Esophagus muscularis mucosa (tissue), 4 donors: ENCODE measurements at regions not wholly inside any gene's neighbourhood (a gene's known extent, or its start where the extent isn't known, plus 50 kb on each side); places are given as distances from the start of the nearest gene placed in this dataset.

Experiments used
- DNase-seq: peaks from one replicate; pipeline ENCODE4 v3.0.0-alpha.2; 2017; ENCODE audit errors: extremely low spot score
- H3K27ac ChIP-seq, 4 donors: fragments of 200-600 bp; sonication (generic); replicated peaks in 1 of 4; 1 replicate in 3 of 4; 2 replicates in 1 of 4; pipeline ENCODE4 v1.5.1; 2016 to 2019; ENCODE audit warnings: mild to moderate bottlenecking in 1 of 4
- H3K27me3 ChIP-seq, 4 donors: fragments of 200-600 bp; sonication (generic); one replicate each; pipeline versions ENCODE4 v1.5.1 to v1.6.0; 2016 to 2019
- H3K36me3 ChIP-seq, 4 donors: fragments of 200-600 bp; sonication (generic); one replicate each; pipeline ENCODE4 v1.5.1; 2016 to 2019
- H3K4me1 ChIP-seq, 4 donors: fragments of 200-600 bp; sonication (generic); one replicate each; pipeline ENCODE4 v1.5.1; 2016 to 2019
- H3K4me3 ChIP-seq, 4 donors: fragments of 200-600 bp; sonication (generic); 1 replicate in 2 of 4; 2 replicates in 2 of 4; pipeline ENCODE4 v1.5.1; 2016 to 2019; ENCODE audit warnings: mild to moderate bottlenecking in 4 of 4, moderate library complexity in 1 of 4
- H3K9me3 ChIP-seq, 4 donors: fragments of 200-600 bp; sonication (generic); 1 replicate in 3 of 4; 2 replicates in 1 of 4; pipeline ENCODE4 v1.5.1; 2016 to 2019
- EP300 ChIP-seq: sonication (generic); formaldehyde crosslinking; IDR thresholded peaks from one replicate; pipeline ENCODE4 v1.6.1; 2017; ENCODE audit warnings: antibody characterized with exemption
- POLR2A ChIP-seq: fragments of 450-650 bp; IDR thresholded peaks from one replicate; pipeline ENCODE4 v1.6.1; 2017; ENCODE audit warnings: antibody characterized with exemption, moderate library complexity, mild to moderate bottlenecking, low read depth
- POLR2AphosphoS5 ChIP-seq, 2 donors: sonication (generic); formaldehyde crosslinking; IDR thresholded peaks; one replicate each; pipeline ENCODE4 v1.6.1; 2017; ENCODE audit warnings: antibody characterized with exemption in 2 of 2
- WGBS: methylation state at CpG from one replicate; pipeline ENCODE4 v1.1.5; 2018; 5-methylcytosine and 5-hydroxymethylcytosine counted together
- intact Hi-C: fragments of 100-400 bp; cut with DNase I; formaldehyde crosslinking; loops from one replicate; pipeline ENCODE4 v1.15.1; 2023
- TF ChIP-seq, protein P1 (sequence below), 3 experiments: fragments of 200-600 bp in 2 of 3; fragments of 450-650 bp in 1 of 3; sonication (generic) in 2 of 3; IDR thresholded peaks; one replicate each; pipeline ENCODE4 v1.5.1; 2017 to 2019; ENCODE audit warnings: antibody characterized with exemption in 3 of 3, mild to moderate bottlenecking in 2 of 3, moderate library complexity in 1 of 3

DNA sequence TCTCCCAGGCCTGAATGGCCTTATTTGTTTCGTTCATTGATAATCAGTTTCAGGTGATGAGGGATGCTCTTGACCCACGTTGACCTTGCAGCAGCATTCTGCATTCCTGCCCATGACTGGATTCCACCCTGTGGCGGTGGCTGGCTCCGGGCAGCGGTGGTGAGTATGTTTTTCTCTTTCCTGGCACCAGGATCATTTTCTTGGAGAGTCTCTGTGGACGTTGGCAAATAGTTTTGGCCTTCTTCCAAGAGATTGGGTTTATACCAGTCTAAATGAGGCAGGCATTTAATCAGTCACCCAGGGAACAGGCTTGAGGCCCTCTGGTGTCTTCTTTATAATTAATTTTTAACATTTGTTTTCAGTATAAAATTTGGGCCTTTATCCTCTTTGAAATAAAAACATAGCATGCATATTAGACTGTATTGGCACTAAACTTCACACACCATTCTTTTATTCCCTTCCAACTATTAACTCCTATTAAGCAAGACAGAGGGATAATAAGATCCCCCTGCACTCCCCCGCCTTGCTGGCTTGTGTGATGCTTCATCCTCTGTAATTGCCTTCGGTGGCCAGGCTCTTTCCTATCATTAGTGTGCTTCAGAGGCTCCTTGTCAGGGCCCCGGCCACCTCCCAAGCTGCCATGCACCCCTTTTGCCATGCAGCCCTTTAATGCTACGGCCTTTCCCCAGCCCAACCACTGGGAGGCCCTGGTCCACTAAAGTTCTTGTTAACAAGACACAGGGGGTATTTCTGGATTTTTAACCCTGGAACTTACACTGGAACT lies 176.2 kb upstream of the TOPAZ1 start:
- no peak for DNase-seq
- H3K27me3 ChIP-seq, result peaks cover 0 to 28% (median 0%) of the 10 kb centered on the region in 4 donors
- intact Hi-C loops, result no loop called here
- no peak overlapping the region for H3K4me3 ChIP-seq
- H3K4me1 ChIP-seq, result peaks cover 0 to 4% (median 0%) of the 10 kb centered on the region in 4 donors
- no peaks in the 10 kb centered on the region for H3K9me3 ChIP-seq
- TF ChIP-seq POLR2A, result no peak
- TF ChIP-seq, protein P1, sequence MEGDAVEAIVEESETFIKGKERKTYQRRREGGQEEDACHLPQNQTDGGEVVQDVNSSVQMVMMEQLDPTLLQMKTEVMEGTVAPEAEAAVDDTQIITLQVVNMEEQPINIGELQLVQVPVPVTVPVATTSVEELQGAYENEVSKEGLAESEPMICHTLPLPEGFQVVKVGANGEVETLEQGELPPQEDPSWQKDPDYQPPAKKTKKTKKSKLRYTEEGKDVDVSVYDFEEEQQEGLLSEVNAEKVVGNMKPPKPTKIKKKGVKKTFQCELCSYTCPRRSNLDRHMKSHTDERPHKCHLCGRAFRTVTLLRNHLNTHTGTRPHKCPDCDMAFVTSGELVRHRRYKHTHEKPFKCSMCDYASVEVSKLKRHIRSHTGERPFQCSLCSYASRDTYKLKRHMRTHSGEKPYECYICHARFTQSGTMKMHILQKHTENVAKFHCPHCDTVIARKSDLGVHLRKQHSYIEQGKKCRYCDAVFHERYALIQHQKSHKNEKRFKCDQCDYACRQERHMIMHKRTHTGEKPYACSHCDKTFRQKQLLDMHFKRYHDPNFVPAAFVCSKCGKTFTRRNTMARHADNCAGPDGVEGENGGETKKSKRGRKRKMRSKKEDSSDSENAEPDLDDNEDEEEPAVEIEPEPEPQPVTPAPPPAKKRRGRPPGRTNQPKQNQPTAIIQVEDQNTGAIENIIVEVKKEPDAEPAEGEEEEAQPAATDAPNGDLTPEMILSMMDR (IDR thresholded peaks at IDR 0.05), result no peak
- TF ChIP-seq EP300, result no peak
- 68% methylated on average over 10 of the region's 10 CpGs for WGBS
- H3K27ac ChIP-seq, result no peak overlapping the region
- H3K36me3 ChIP-seq, result no peaks in the 10 kb centered on the region

DNA sequence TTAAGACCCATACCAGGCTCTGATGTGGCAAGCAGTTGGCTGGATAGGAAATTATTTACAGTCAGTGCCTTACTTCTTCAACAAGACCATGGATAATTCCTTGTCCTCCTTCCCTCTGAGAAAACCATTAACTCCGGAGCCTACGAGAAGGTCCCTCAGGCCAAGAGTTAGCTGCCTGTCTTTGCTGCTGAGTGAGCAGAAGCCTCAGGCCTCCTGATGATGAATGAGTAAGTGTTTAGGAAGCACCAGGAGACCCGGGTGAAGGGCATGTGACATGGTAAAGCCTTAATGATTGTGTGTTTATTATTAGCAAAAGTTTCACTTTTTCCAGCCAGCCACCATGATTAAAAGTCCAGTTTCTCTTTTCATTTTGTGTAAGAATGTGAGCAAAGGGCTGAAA lies 174.9 kb upstream of the TOPAZ1 start:
- H3K27me3 ChIP-seq, result peaks cover 0 to 18% (median 0%) of the 10 kb centered on the region in 4 donors
- WGBS, result 79% methylated on average over 3 of the region's 3 CpGs
- H3K4me1 ChIP-seq, result peaks cover 0 to 4% (median 0%) of the 10 kb centered on the region in 4 donors
- intact Hi-C loops, result no loop called here
- TF ChIP-seq EP300, result no peak
- TF ChIP-seq, protein P1 (IDR thresholded peaks at IDR 0.05), result no peak
- no peak for TF ChIP-seq POLR2AphosphoS5 (IDR thresholded peaks at IDR 0.05)
- TF ChIP-seq POLR2A, result no peak
- H3K4me3 ChIP-seq, result no peak overlapping the region
- H3K27ac ChIP-seq, result no peak overlapping the region
- DNase-seq, result no peak
- no peaks in the 10 kb centered on the region for H3K36me3 ChIP-seq
- no peaks in the 10 kb centered on the region for H3K9me3 ChIP-seq

DNA sequence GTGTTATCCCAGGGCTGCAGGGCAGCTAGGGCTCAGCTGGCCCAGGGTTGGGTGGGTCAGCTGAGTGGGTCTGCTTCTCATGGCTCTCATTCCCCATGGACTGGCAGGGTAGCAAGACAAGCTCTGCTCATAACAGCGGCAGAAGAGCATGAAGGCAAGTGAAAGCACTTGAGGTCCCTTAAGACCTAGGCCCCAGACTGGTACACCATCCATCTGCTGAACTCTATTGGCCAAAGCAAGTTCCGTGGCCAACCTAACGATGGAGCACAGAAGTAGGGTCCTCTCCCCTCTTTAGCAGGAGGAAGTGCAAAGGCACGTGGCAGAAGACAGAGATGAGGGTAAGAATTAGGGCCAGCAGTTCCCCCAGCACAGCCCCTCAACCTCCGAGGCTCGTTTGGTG lies 174.3 kb upstream of the TOPAZ1 start:
- intact Hi-C loops, result no loop called here
- WGBS, result 88% methylated on average over 6 of the region's 6 CpGs
- TF ChIP-seq, protein P1 (IDR thresholded peaks at IDR 0.05), result no peak
- TF ChIP-seq POLR2A (no peak), EP300 (no peak), POLR2AphosphoS5 (IDR thresholded peaks at IDR 0.05) (no peak)
- Histone ChIP-seq H3K4me3 (no peak overlapping the region), H3K27ac (no peak overlapping the region), H3K9me3 (no peaks in the 10 kb centered on the region), H3K4me1 (peaks cover 0 to 4% (median 0%) of the 10 kb centered on the region in 4 donors), H3K27me3 (peaks cover 0 to 17% (median 0%) of the 10 kb centered on the region in 4 donors), H3K36me3 (no peaks in the 10 kb centered on the region)
- DNase-seq, result peak; percentile 84

DNA sequence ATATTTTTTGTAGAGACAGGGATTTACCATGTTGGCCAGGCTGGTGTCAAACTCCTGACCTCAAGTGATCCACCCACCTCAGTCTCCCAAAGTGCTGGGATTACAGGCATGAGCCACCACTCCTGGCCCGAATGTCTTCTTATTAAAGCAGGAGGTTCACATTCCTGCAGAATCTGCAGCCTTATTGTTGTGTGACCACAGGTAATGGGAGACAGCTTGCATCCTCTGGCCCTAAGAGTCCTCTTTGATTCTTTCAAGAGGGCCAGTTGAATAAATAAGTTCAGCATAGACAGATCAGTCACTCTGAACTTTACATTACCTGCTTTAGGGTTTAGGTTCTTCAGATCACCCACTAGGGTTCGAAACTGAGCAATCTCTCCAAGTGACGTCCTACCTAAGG lies 172.9 kb upstream of the TOPAZ1 start:
- no peak for TF ChIP-seq POLR2AphosphoS5 (IDR thresholded peaks at IDR 0.05)
- TF ChIP-seq, protein P1 (IDR thresholded peaks at IDR 0.05), result no peak
- intact Hi-C loops, result no loop called here
- 90% methylated on average over 3 of the region's 3 CpGs for WGBS
- DNase-seq, result peak; percentile 75
- peaks cover 0 to 13% (median 0%) of the 10 kb centered on the region in 4 donors for H3K27me3 ChIP-seq
- no peaks in the 10 kb centered on the region for H3K9me3 ChIP-seq
- no peak overlapping the region for H3K4me3 ChIP-seq
- no peaks in the 10 kb centered on the region for H3K36me3 ChIP-seq
- no peak overlapping the region for H3K27ac ChIP-seq
- peaks cover 0 to 4% (median 0%) of the 10 kb centered on the region in 4 donors for H3K4me1 ChIP-seq
